Esophagus squamous epithelium (tissue), 5 donors: ENCODE measurements at regions not wholly inside any gene's neighbourhood (a gene's known extent, or its start where the extent isn't known, plus 50 kb on each side); places are given as distances from the start of the nearest gene placed in this dataset.
A peak's percentile ranks its signal among the peaks of the same experiment; 100 is the strongest.

Source experiments
- DNase-seq: peaks from one replicate; lab custom pipeline; 2025; lab: John Stamatoyannopoulos, UW
- H3K27ac ChIP-seq, 4 donors: fragments of 200-600 bp; sonication (generic); one replicate each; pipeline ENCODE4 v1.5.1; 2016 to 2019; ENCODE audit warnings: mild to moderate bottlenecking in 1 of 4
- H3K27me3 ChIP-seq, 4 donors: fragments of 200-600 bp; sonication (generic); 1 replicate in 3 of 4; 2 replicates in 1 of 4; pipeline versions ENCODE4 v1.5.1 to v1.6.0; 2017 to 2021; ENCODE audit warnings: antibody characterized with exemption in 1 of 4
- H3K36me3 ChIP-seq, 3 donors: fragments of 200-600 bp; sonication (generic); one replicate each; pipeline ENCODE4 v1.5.1; 2016 to 2019
- H3K4me1 ChIP-seq, 3 donors: fragments of 200-600 bp; sonication (generic); one replicate each; pipeline ENCODE4 v1.5.1; 2017 to 2019
- H3K4me3 ChIP-seq, 4 donors: fragments of 200-600 bp; sonication (generic); 1 replicate in 3 of 4; 2 replicates in 1 of 4; pipeline ENCODE4 v1.5.1; 2016 to 2019; ENCODE audit warnings: mild to moderate bottlenecking in 2 of 4, moderate library complexity in 1 of 4
- H3K9me3 ChIP-seq, 3 donors: fragments of 200-600 bp; sonication (generic); one replicate each; pipeline ENCODE4 v1.5.1; 2016 to 2019
- CTCF ChIP-seq, 6 experiments: fragments of 450-650 bp in 4 of 6; fragments of 200-600 bp in 2 of 6; sonication (generic) in 2 of 6; IDR thresholded peaks; one replicate each; pipeline ENCODE4 v1.5.1; 2016 to 2019; ENCODE audit warnings: antibody characterized with exemption in 6 of 6, mild to moderate bottlenecking in 4 of 6, moderate library complexity in 4 of 6
- POLR2A ChIP-seq, 4 donors: fragments of 450-650 bp; IDR thresholded peaks; one replicate each; pipeline ENCODE4 v1.6.1; 2017; ENCODE audit warnings: antibody characterized with exemption in 4 of 4, mild to moderate bottlenecking in 4 of 4, moderate library complexity in 3 of 4
- WGBS, 2 donors: methylation state at CpG; one replicate each; pipeline ENCODE4 v1.1.5; 2018; 5-methylcytosine and 5-hydroxymethylcytosine counted together
- intact Hi-C: fragments of 100-400 bp; cut with DNase I; formaldehyde crosslinking; loops from one replicate; pipeline ENCODE4 v1.15.0; 2022
- donor health status: DM: yes; HTN: yes; CAD: no.

- H3K9me3 ChIP-seq, result no peaks in the 10 kb centered on the region
- 4 to 19% methylated on average over 5 to 6 of the region's 6 CpGs for WGBS, 2 donors
- no peak for TF ChIP-seq POLR2A (IDR thresholded peaks at IDR 0.05)
- TF ChIP-seq CTCF (IDR thresholded peaks at IDR 0.05), result peak in 5 of 6 experiments; percentile 25 to 58 (median 38)
- H3K4me3 ChIP-seq, result no peak overlapping the region
- no peaks in the 10 kb centered on the region for H3K36me3 ChIP-seq
- no peaks in the 10 kb centered on the region for H3K4me1 ChIP-seq
- intact Hi-C loops, result no loop called here
- DNase-seq, result no peak
- H3K27me3 ChIP-seq, result no peaks in the 10 kb centered on the region
- no peak overlapping the region for H3K27ac ChIP-seq
These were observed 64.5 kb upstream of the RBFOX1 start for GRCh38 chr16:7268182-7268581.

GRCh38 chr16:7257016-7257415, 75.6 kb upstream of the RBFOX1 start:
- Histone ChIP-seq H3K4me1 (no peaks in the 10 kb centered on the region), H3K4me3 (no peak overlapping the region), H3K36me3 (no peaks in the 10 kb centered on the region), H3K27ac (no peak overlapping the region), H3K27me3 (no peaks in the 10 kb centered on the region), H3K9me3 (no peaks in the 10 kb centered on the region)
- no peak for DNase-seq
- 61 to 65% methylated on average over 9 to 11 of the region's 11 CpGs for WGBS, 2 donors
- TF ChIP-seq POLR2A (IDR thresholded peaks at IDR 0.05) (no peak), CTCF (IDR thresholded peaks at IDR 0.05) (no peak)
- intact Hi-C loops, result no loop called here

GRCh38 chr16:7246578-7246977, 86.1 kb upstream of the RBFOX1 start:
- H3K27ac ChIP-seq, result no peak overlapping the region
- H3K4me3 ChIP-seq, result no peak overlapping the region
- no peaks in the 10 kb centered on the region for H3K27me3 ChIP-seq
- WGBS, 2 donors, result 23 to 43% methylated on average over 4 to 6 of the region's 6 CpGs
- intact Hi-C loops, result no loop called here
- DNase-seq, result no peak
- H3K4me1 ChIP-seq, result no peaks in the 10 kb centered on the region
- TF ChIP-seq POLR2A (IDR thresholded peaks at IDR 0.05) (no peak), CTCF (IDR thresholded peaks at IDR 0.05) (no peak)
- no peaks in the 10 kb centered on the region for H3K36me3 ChIP-seq
- no peaks in the 10 kb centered on the region for H3K9me3 ChIP-seq

- Histone ChIP-seq H3K4me3 (no peak overlapping the region), H3K9me3 (no peaks in the 10 kb centered on the region), H3K27me3 (no peaks in the 10 kb centered on the region), H3K36me3 (no peaks in the 10 kb centered on the region), H3K4me1 (no peaks in the 10 kb centered on the region), H3K27ac (no peak overlapping the region)
- WGBS, 2 donors, result 57 to 70% methylated on average over 2 of the region's 2 CpGs
- DNase-seq, result no peak
- TF ChIP-seq POLR2A (IDR thresholded peaks at IDR 0.05) (no peak), CTCF (IDR thresholded peaks at IDR 0.05) (no peak)
- intact Hi-C loops, result no loop called here
These were observed 93.1 kb upstream of the RBFOX1 start for GRCh38 chr16:7239547-7239946.

- no peak for DNase-seq
- Histone ChIP-seq H3K4me3 (no peak overlapping the region), H3K4me1 (no peaks in the 10 kb centered on the region), H3K36me3 (no peaks in the 10 kb centered on the region), H3K27ac (no peak overlapping the region), H3K27me3 (no peaks in the 10 kb centered on the region), H3K9me3 (no peaks in the 10 kb centered on the region)
- TF ChIP-seq CTCF (IDR thresholded peaks at IDR 0.05), result no peak
- TF ChIP-seq POLR2A (IDR thresholded peaks at IDR 0.05), result no peak
- intact Hi-C loops, result no loop called here
- WGBS, 2 donors, result 53 to 74% methylated on average over 4 to 6 of the region's 6 CpGs
These were observed 95.7 kb upstream of the RBFOX1 start for GRCh38 chr16:7236824-7237410.
